Vagina (tissue), 2 donors: ENCODE measurements at regions not wholly inside any gene's neighbourhood (a gene's known extent, or its start where the extent isn't known, plus 50 kb on each side); places are given as distances from the start of the nearest gene placed in this dataset.

Experiments
- DNase-seq, 2 donors: peaks; one replicate each; pipeline ENCODE4 v3.0.0-alpha.2; 2017; ENCODE audit errors: extremely low spot score in 2 of 2
- H3K27ac ChIP-seq: fragments of 200-600 bp; sonication (generic); one replicate; pipeline ENCODE4 v1.5.1; 2019
- H3K27me3 ChIP-seq: fragments of 200-600 bp; sonication (generic); one replicate; pipeline ENCODE4 v1.5.1; 2019
- H3K36me3 ChIP-seq, 2 donors: fragments of 200-600 bp; sonication (generic); one replicate each; pipeline ENCODE4 v1.5.1; 2017 to 2019
- H3K4me1 ChIP-seq: fragments of 200-600 bp; sonication (generic); one replicate; pipeline ENCODE4 v1.5.1; 2019
- H3K4me3 ChIP-seq, 2 donors: fragments of 200-600 bp; sonication (generic); 1 replicate in 1 of 2; 2 replicates in 1 of 2; pipeline ENCODE4 v1.5.1; 2016 to 2019
- H3K9me3 ChIP-seq: fragments of 200-600 bp; sonication (generic); one replicate; pipeline ENCODE4 v1.5.1; 2019
- POLR2A ChIP-seq, 2 donors: fragments of 450-650 bp; IDR thresholded peaks; one replicate each; pipeline ENCODE4 v1.6.1; 2017; ENCODE audit warnings: antibody characterized with exemption in 2 of 2, mild to moderate bottlenecking in 2 of 2, moderate library complexity in 2 of 2
- POLR2AphosphoS5 ChIP-seq, 2 donors: sonication (generic); formaldehyde crosslinking; IDR thresholded peaks; one replicate each; pipeline ENCODE4 v1.9.0; 2017; ENCODE audit warnings: antibody characterized with exemption in 2 of 2, mild to moderate bottlenecking in 2 of 2, low read depth in 1 of 2; ENCODE audit not compliant: insufficient read depth in 1 of 2
- intact Hi-C: fragments of 100-400 bp; cut with DNase I; formaldehyde crosslinking; loops from one replicate; pipeline ENCODE4 v1.15.1; 2023
- TF ChIP-seq, protein P1 (sequence below), 3 experiments: fragments of 450-650 bp in 2 of 3; fragments of 200-600 bp in 1 of 3; sonication (generic) in 1 of 3; IDR thresholded peaks; one replicate each; pipeline ENCODE4 v1.5.1; 2017 to 2019; ENCODE audit warnings: antibody characterized with exemption in 3 of 3, mild to moderate bottlenecking in 2 of 3, moderate library complexity in 2 of 3

DNA sequence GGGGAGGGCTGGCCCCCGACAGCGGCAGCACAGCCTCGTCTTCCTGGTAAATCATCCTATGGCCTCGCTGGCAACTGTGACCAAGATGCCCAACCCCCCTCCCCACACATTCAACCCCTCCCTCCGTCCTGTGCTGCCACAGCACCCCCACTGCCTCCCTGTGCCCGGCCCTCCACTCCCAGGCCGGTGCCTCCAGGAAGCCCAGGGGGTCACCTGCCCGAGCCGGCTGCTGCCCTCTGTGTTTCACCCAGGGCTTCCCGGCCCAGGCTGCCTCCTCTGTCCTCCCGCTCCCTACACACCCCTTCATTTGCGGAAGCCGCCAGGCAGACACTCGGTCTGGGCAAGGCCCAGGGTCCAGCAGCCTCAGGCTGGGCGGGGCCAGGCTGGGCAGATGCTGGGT is 188.6 kb downstream of the RBFOX3 start:
- H3K9me3 ChIP-seq = no peaks in the 10 kb centered on the region
- H3K4me3 ChIP-seq = no peak overlapping the region
- intact Hi-C loops = no loop called here
- no peaks in the 10 kb centered on the region for H3K4me1 ChIP-seq
- H3K27me3 ChIP-seq = no peaks in the 10 kb centered on the region
- no peak overlapping the region for H3K27ac ChIP-seq
- H3K36me3 ChIP-seq = no peaks in the 10 kb centered on the region
- TF ChIP-seq POLR2AphosphoS5 (IDR thresholded peaks at IDR 0.05; ENCODE audit: insufficient read depth in 1 of 2, low read depth in 1 of 2) = no peak
- TF ChIP-seq, protein P1, sequence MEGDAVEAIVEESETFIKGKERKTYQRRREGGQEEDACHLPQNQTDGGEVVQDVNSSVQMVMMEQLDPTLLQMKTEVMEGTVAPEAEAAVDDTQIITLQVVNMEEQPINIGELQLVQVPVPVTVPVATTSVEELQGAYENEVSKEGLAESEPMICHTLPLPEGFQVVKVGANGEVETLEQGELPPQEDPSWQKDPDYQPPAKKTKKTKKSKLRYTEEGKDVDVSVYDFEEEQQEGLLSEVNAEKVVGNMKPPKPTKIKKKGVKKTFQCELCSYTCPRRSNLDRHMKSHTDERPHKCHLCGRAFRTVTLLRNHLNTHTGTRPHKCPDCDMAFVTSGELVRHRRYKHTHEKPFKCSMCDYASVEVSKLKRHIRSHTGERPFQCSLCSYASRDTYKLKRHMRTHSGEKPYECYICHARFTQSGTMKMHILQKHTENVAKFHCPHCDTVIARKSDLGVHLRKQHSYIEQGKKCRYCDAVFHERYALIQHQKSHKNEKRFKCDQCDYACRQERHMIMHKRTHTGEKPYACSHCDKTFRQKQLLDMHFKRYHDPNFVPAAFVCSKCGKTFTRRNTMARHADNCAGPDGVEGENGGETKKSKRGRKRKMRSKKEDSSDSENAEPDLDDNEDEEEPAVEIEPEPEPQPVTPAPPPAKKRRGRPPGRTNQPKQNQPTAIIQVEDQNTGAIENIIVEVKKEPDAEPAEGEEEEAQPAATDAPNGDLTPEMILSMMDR (IDR thresholded peaks at IDR 0.05) = no peak
- no peak for TF ChIP-seq POLR2A (IDR thresholded peaks at IDR 0.05)
- no peak for DNase-seq

DNA sequence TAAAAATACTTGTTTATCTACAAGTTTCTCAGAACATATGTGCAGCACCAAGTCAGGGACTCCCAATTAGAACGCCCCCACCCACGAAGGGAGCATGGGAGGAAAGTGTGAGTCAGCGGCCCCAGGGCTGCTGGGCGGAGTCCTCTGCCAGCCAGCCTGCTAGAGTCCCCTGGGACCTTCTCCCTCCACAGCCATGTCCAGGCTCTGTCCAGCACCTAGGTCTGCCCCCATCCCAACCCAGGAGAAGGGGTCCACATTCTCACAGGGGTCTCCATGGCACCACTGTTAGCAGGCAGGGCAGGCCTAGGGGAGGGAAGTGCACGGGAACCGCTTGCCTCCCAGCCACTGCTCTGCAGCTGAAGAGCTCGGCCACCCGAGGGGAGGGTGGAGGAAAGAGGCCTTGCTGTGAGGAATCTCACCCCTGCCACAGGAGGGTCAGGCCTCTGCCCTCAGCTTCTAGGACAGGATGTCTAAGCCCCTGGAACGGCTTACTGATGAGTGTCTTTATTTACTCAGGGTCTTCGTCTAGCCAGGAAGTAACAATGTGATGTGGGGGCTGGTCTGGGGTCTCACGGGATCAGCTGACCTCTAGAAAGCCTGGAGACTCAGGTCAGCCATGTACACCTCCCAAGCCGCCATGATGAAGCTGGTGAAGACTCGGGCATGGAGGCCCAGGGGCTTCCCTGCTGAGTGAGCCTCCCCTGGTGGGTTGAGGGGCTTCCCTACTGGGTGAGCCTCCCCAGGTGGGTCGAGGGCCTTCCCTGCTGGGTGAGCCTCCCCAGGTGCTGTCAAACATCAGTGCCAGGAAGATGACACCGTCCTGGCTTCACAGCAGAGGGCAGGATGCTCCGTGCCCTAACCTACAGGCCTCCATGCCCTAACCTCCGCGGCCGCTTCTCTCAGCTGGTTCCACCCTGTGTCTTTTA is 190.3 kb downstream of the RBFOX3 start:
- no peak overlapping the region for H3K27ac ChIP-seq
- H3K4me3 ChIP-seq = no peak overlapping the region
- H3K9me3 ChIP-seq = no peaks in the 10 kb centered on the region
- no peak for DNase-seq
- H3K4me1 ChIP-seq = no peaks in the 10 kb centered on the region
- H3K36me3 ChIP-seq = no peaks in the 10 kb centered on the region
- TF ChIP-seq POLR2AphosphoS5 (IDR thresholded peaks at IDR 0.05; ENCODE audit: insufficient read depth in 1 of 2, low read depth in 1 of 2) (no peak), POLR2A (IDR thresholded peaks at IDR 0.05) (no peak)
- TF ChIP-seq, protein P1 (IDR thresholded peaks at IDR 0.05) = no peak
- intact Hi-C loops = no loop called here
- no peaks in the 10 kb centered on the region for H3K27me3 ChIP-seq

DNA sequence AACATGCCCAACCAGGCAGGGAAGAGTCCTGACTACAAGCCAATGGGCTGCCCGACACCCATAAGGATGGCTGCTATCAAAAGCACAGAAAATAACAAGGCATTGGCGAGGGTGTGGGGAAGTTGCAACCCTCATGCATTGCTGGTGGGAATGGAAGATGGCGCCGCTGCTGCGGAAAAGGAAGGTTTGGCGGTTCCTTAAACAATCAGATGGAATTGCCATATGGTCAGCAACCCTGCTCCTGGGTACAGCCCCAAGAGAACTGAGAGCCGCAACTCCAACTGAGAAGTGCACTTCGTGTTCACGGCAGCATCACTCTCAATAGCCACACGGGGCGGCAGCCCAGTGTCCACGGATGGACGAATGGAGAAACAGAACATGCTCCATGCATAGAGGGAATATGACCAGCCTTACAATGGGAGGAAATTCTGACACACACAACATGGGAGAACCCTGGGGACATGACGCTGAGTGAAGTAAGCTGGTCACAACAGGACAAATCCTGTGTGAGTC is 193.3 kb downstream of the RBFOX3 start:
- no peak overlapping the region for H3K4me3 ChIP-seq
- H3K27me3 ChIP-seq = no peaks in the 10 kb centered on the region
- no peaks in the 10 kb centered on the region for H3K4me1 ChIP-seq
- H3K36me3 ChIP-seq = no peaks in the 10 kb centered on the region
- intact Hi-C loops = no loop called here
- no peaks in the 10 kb centered on the region for H3K9me3 ChIP-seq
- no peak for DNase-seq
- H3K27ac ChIP-seq = no peak overlapping the region
- TF ChIP-seq POLR2AphosphoS5 (IDR thresholded peaks at IDR 0.05; ENCODE audit: insufficient read depth in 1 of 2, low read depth in 1 of 2) (no peak), POLR2A (IDR thresholded peaks at IDR 0.05) (no peak)
- TF ChIP-seq, protein P1 (IDR thresholded peaks at IDR 0.05) = no peak

DNA sequence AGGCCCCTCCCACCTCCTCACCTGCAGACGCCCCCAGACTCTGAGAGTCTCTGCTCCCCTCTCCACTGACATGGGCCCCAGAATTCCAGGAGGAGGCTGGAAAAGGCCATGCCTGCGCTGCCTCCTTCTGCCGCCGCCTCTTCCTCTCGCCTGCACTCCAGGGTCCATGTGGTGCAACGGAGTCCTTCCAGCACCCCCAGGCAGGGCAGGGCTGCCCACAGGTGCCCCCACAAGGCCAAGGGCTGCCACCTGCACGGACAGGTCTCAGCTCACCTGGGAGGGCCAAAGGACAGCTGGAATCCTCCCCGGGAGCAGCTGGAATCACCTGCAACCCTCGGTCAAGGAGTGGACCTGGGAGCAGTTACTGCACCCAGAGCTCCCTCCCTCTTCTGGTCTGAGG is 194.9 kb downstream of the RBFOX3 start:
- H3K36me3 ChIP-seq = no peaks in the 10 kb centered on the region
- no peak overlapping the region for H3K27ac ChIP-seq
- H3K9me3 ChIP-seq = no peaks in the 10 kb centered on the region
- H3K4me3 ChIP-seq = no peak overlapping the region
- no peak for TF ChIP-seq POLR2A (IDR thresholded peaks at IDR 0.05)
- TF ChIP-seq POLR2AphosphoS5 (IDR thresholded peaks at IDR 0.05; ENCODE audit: insufficient read depth in 1 of 2, low read depth in 1 of 2) = no peak
- TF ChIP-seq, protein P1 (IDR thresholded peaks at IDR 0.05) = no peak
- H3K4me1 ChIP-seq = no peaks in the 10 kb centered on the region
- H3K27me3 ChIP-seq = no peaks in the 10 kb centered on the region
- no peak for DNase-seq
- intact Hi-C loops = no loop called here

DNA sequence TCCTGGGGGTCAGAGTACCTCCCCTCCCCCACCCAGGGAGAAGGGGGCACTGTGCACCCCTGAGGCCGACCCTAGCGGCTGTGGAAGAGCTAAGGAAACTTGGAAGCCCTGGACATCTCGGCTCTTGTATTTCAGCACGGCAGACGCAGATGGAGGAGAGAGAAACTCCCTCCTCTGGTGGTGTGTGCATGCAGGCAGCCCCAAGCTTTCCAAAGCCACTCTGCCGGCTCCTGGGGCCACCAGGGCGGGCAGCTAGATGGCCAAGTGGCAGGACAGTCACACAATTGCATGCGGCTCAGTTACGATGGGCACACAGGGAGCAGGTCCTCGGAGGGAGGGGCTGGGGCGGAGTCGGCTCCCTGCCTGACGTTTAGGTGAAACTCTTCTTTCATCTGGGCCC is 195.5 kb downstream of the RBFOX3 start:
- Histone ChIP-seq H3K36me3 (no peaks in the 10 kb centered on the region), H3K27me3 (no peaks in the 10 kb centered on the region), H3K27ac (no peak overlapping the region), H3K9me3 (no peaks in the 10 kb centered on the region), H3K4me3 (no peak overlapping the region), H3K4me1 (no peaks in the 10 kb centered on the region)
- intact Hi-C loops = no loop called here
- no peak for DNase-seq
- TF ChIP-seq, protein P1 (IDR thresholded peaks at IDR 0.05) = no peak
- TF ChIP-seq POLR2AphosphoS5 (IDR thresholded peaks at IDR 0.05; ENCODE audit: insufficient read depth in 1 of 2, low read depth in 1 of 2) = no peak
- no peak for TF ChIP-seq POLR2A (IDR thresholded peaks at IDR 0.05)
